Lung (tissue), 11 donors: ENCODE measurements at regions not wholly inside any gene's neighbourhood (a gene's known extent, or its start where the extent isn't known, plus 50 kb on each side); places are given as distances from the start of the nearest gene placed in this dataset.

Experiments used
- ATAC-seq: fragments of 200-7000 bp; cut with Tn5 transposase; one replicate; pipeline ENCODE4 v1.9.1; 2020; ENCODE audit warnings: moderate number of reproducible peaks; ENCODE audit not compliant: insufficient read depth, low FRiP score
- DNase-seq, 3 donors: peaks; one replicate each; pipeline ENCODE4 v3.0.0-alpha.2; 2013 to 2017
- H3K27ac ChIP-seq, 2 donors: one replicate each; pipeline ENCODE4 v1.5.1; 2013; ENCODE audit warnings: mild to moderate bottlenecking in 2 of 2, moderate library complexity in 2 of 2, control low read depth in 1 of 2, inconsistent platforms in 1 of 2, low read depth in 1 of 2, low read length in 1 of 2
- H3K27me3 ChIP-seq, 3 donors: one replicate each; pipeline ENCODE4 v1.5.1; 2013; ENCODE audit warnings: low read length in 2 of 3; ENCODE audit not compliant: control insufficient read depth in 3 of 3, insufficient read depth in 3 of 3
- H3K36me3 ChIP-seq, 4 donors: one replicate each; pipeline ENCODE4 v1.5.1; 2013; ENCODE audit warnings: low read length in 4 of 4, mild to moderate bottlenecking in 1 of 4, moderate library complexity in 1 of 4; ENCODE audit not compliant: control insufficient read depth in 4 of 4, insufficient read depth in 4 of 4
- H3K4me1 ChIP-seq, 5 donors: one replicate each; pipeline ENCODE4 v1.5.1; 2013; ENCODE audit warnings: low read length in 5 of 5, mild to moderate bottlenecking in 2 of 5, moderate library complexity in 1 of 5; ENCODE audit not compliant: control insufficient read depth in 5 of 5, insufficient read depth in 5 of 5
- H3K4me3 ChIP-seq: one replicate; pipeline ENCODE4 v1.5.1; 2013; ENCODE audit warnings: mild to moderate bottlenecking, control low read depth, moderate library complexity
- H3K9ac ChIP-seq, 2 donors: one replicate each; pipeline ENCODE4 v1.5.1; 2013; ENCODE audit warnings: low read length in 2 of 2, control low read depth in 1 of 2; ENCODE audit not compliant: insufficient read depth in 1 of 2
- H3K9me3 ChIP-seq, 4 donors: one replicate each; pipeline ENCODE4 v1.5.1; 2013; ENCODE audit warnings: low read length in 3 of 4, mild to moderate bottlenecking in 1 of 4, moderate library complexity in 1 of 4; ENCODE audit not compliant: control insufficient read depth in 4 of 4, insufficient read depth in 3 of 4
- WGBS, 2 donors: extraction: QIAGEN DNeasy Blood & Tissue Kit; methylation state at CpG; one replicate each; pipeline ENCODE4 v1.1.7; 2013; 5-methylcytosine and 5-hydroxymethylcytosine counted together
- TF ChIP-seq, protein P1 (sequence below): IDR thresholded peaks from 2 replicates; pipeline ENCODE4 v1.5.1; 2012; ENCODE audit warnings: mild to moderate bottlenecking; ENCODE audit errors: control extremely low read depth, extremely low read depth
- donor health status: control.
- donor health status: control.
- donor health status: Bipolar disorder and iron deficiency.
- donor health status: healthy.
- donor health status: DM: yes; HTN: yes; CAD: no.

DNA sequence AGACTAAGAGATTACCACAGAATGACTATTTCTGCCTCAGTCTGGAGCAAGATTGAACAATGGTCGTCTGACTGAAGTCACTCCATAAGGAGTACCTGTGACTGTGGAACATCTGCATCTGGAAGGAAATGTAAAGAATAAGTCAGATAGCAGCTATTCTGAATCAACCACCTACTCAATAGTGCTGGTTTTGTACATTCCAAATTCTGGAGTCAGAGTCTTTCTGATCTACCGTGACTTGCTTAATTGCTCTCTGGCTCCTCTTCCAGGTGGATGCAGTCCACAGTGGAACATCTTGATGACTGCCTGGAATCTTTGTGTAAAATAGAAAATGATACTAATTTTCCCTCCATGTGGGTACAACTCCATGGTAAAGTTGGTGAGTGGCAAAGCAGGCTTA, 156.3 kb upstream of the SEMA3C start:
- no peak for DNase-seq
- Histone ChIP-seq H3K9me3 (peaks cover 0 to 5% (median 2%) of the 10 kb centered on the region in 4 donors), H3K36me3 (no peaks in the 10 kb centered on the region), H3K4me3 (no peak overlapping the region), H3K27ac (no peak overlapping the region), H3K27me3 (no peaks in the 10 kb centered on the region), H3K4me1 (no peaks in the 10 kb centered on the region), H3K9ac (no peak overlapping the region)
- 82 to 87% methylated on average over 2 of the region's 2 CpGs for WGBS, 2 donors
- TF ChIP-seq, protein P1, sequence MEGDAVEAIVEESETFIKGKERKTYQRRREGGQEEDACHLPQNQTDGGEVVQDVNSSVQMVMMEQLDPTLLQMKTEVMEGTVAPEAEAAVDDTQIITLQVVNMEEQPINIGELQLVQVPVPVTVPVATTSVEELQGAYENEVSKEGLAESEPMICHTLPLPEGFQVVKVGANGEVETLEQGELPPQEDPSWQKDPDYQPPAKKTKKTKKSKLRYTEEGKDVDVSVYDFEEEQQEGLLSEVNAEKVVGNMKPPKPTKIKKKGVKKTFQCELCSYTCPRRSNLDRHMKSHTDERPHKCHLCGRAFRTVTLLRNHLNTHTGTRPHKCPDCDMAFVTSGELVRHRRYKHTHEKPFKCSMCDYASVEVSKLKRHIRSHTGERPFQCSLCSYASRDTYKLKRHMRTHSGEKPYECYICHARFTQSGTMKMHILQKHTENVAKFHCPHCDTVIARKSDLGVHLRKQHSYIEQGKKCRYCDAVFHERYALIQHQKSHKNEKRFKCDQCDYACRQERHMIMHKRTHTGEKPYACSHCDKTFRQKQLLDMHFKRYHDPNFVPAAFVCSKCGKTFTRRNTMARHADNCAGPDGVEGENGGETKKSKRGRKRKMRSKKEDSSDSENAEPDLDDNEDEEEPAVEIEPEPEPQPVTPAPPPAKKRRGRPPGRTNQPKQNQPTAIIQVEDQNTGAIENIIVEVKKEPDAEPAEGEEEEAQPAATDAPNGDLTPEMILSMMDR, result no peak
- ATAC-seq, result no peak

DNA sequence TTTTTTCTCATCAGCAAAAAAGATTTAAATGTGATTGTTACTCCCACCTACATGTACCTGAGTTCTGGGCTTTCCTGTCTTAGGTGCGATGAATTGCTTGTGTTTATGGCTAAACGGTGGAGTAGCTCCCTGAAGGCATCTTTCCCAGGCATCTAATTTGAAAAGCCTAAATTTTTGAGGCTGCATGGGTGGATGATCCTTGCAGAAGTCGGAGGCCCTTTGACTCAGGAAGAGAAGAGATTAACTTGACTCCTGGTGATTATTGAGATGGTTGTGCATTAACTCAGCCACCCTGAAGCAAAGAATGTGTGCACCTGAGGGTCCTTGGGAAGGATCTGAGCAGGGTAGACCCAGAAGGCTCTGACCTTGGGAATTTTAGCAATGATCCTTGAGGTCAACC, 155.6 kb upstream of the SEMA3C start:
- Histone ChIP-seq H3K9me3 (peaks cover 0 to 5% (median 2%) of the 10 kb centered on the region in 4 donors), H3K27me3 (no peaks in the 10 kb centered on the region), H3K27ac (no peak overlapping the region), H3K4me1 (no peaks in the 10 kb centered on the region), H3K9ac (no peak overlapping the region), H3K36me3 (no peaks in the 10 kb centered on the region), H3K4me3 (no peak overlapping the region)
- TF ChIP-seq, protein P1, result no peak
- 87 to 90% methylated on average over 3 of the region's 3 CpGs for whole genome bisulfite sequencing, 2 donors
- no peak for ATAC-seq
- DNase-seq, result no peak

DNA sequence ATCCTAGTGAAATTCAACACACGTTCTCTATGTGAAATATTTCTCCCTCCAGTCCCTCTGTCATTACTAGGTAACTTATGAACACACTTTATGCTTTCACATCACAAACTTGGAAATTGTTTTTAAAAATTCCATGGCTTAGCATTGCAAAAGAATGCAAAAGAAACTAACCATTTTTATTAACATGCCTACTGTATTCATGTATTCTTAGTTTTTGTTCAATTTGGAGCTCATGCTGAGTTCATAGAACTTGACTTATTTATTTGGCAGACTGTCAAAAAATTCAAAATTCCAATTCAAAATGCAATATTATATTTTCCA, 155.0 kb upstream of the SEMA3C start:
- DNase-seq, result no peak
- Histone ChIP-seq H3K27ac (no peak overlapping the region), H3K36me3 (no peaks in the 10 kb centered on the region), H3K9ac (no peak overlapping the region), H3K4me1 (no peaks in the 10 kb centered on the region), H3K27me3 (no peaks in the 10 kb centered on the region), H3K9me3 (peaks cover 0 to 5% (median 2%) of the 10 kb centered on the region in 4 donors), H3K4me3 (no peak overlapping the region)
- TF ChIP-seq, protein P1, result no peak
- ATAC-seq, result no peak
- WGBS, 2 donors, result 65 to 81% methylated on average over 1 of the region's 1 CpG

DNA sequence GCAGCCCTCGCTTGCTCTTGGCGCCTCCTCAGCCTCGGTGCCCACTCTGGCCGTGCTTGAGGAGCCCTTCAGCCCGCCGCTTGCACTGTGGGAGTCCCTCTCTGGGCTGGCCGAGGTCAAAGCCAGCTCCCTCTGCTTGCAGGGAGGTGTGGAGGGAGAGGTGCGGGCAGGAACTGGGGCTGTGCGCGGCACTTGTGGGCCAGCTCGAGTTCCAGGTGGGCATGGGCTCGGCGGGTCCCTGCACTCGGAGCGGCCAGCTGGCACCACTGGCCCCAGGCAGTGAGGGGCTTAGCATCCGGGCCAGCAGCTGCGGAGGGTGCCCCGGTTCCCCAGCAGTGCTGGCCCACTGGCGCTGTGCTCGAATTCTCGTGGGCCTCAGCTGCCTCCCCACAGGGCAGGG, 152.1 kb upstream of the SEMA3C start:
- Histone ChIP-seq H3K4me1 (no peaks in the 10 kb centered on the region), H3K27ac (no peak overlapping the region), H3K36me3 (no peaks in the 10 kb centered on the region), H3K4me3 (no peak overlapping the region), H3K27me3 (no peaks in the 10 kb centered on the region), H3K9ac (no peak overlapping the region), H3K9me3 (no peaks in the 10 kb centered on the region)
- ATAC-seq (no peak), DNase-seq (no peak)
- TF ChIP-seq, protein P1, result no peak
- WGBS, 2 donors, result 93 to 97% methylated on average over 21 of the region's 21 CpGs
